H1 (cell line): ENCODE measurements at regions not wholly inside any gene's neighbourhood (a gene's known extent, or its start where the extent isn't known, plus 50 kb on each side); places are given as distances from the start of the nearest gene placed in this dataset.

ENCODE experiments used
- CTCF ChIA-PET: fragments of 300-600 bp; sonication (Branson Sonifier 250); formaldehyde crosslinking; loops from one replicate; lab custom pipeline; 2021; ENCODE audit not compliant: partially characterized antibody; lab: Charles Lee
- POLR2A ChIA-PET: fragments of 300-600 bp; sonication (Branson Sonifier 250); formaldehyde crosslinking; loops from one replicate; lab custom pipeline; 2021; ENCODE audit warnings: inconsistent platforms; ENCODE audit not compliant: partially characterized antibody; lab: Charles Lee
- DNase-seq, 2 experiments: peaks; one replicate each; pipeline versions ENCODE4 v3.0.0 to v3.0.0-alpha.2; 2010 to 2022; ENCODE audit warnings: low spot score in 2 of 2, low read depth in 1 of 2, mixed read lengths in 1 of 2
- FAIRE-seq: peaks from 2 replicates; lab custom pipeline; 2011; peaks lifted over from hg19 to GRCh38; lab: Jason Lieb, UNC
- H2AFZ ChIP-seq: 2 replicates; pipeline ENCODE4 v1.8.1; 2012; ENCODE audit warnings: low read length, inconsistent platforms
- H2AK5ac ChIP-seq: 2 replicates; pipeline ENCODE4 v1.6.1; 2013; ENCODE audit warnings: low read depth, low read length
- H2BK120ac ChIP-seq: replicated peaks from 2 replicates; pipeline ENCODE3; 2013; ENCODE audit warnings: low read depth, low read length, inconsistent platforms
- H2BK12ac ChIP-seq: 2 replicates; pipeline ENCODE4 v1.6.1; 2013; ENCODE audit warnings: low read depth, low read length
- H2BK15ac ChIP-seq: 2 replicates; pipeline ENCODE4 v1.6.1; 2013; ENCODE audit warnings: low read length
- H2BK20ac ChIP-seq: 2 replicates; pipeline ENCODE4 v1.6.1; 2013; ENCODE audit warnings: low read length
- H2BK5ac ChIP-seq: 2 replicates; pipeline ENCODE4 v1.6.1; 2013; ENCODE audit warnings: low read depth, low read length
- H3K14ac ChIP-seq: 2 replicates; pipeline ENCODE4 v1.6.1; 2013; ENCODE audit warnings: inconsistent platforms; ENCODE audit not compliant: insufficient read length
- H3K18ac ChIP-seq: 2 replicates; pipeline ENCODE4 v1.6.1; 2013; ENCODE audit warnings: low read length; ENCODE audit errors: extremely low read depth
- H3K23ac ChIP-seq: 2 replicates; pipeline ENCODE4 v1.6.1; 2013; ENCODE audit warnings: inconsistent platforms; ENCODE audit not compliant: insufficient read length
- H3K23me2 ChIP-seq: 2 replicates; pipeline ENCODE4 v1.6.1; 2013; ENCODE audit warnings: low read depth, low read length
- H3K27ac ChIP-seq: 2 replicates; pipeline ENCODE4 v1.6.1; 2011; ENCODE audit warnings: low read depth, low read length, inconsistent platforms
- H3K27me3 ChIP-seq, 4 experiments: replicated peaks in 1 of 4; 1 replicate in 1 of 4; 2 replicates in 3 of 4; pipeline versions ENCODE4 v1.6.1 to v1.8.1; 2011 to 2013; ENCODE audit warnings: low read length in 3 of 4, mild to moderate bottlenecking in 3 of 4, inconsistent platforms in 2 of 4, mixed read lengths in 2 of 4, moderate library complexity in 1 of 4; ENCODE audit not compliant: control insufficient read depth in 3 of 4, insufficient read depth in 3 of 4; ENCODE audit errors: extremely low read depth in 1 of 4
- H3K36me3 ChIP-seq, 4 experiments: 2 replicates each; pipeline versions ENCODE4 v1.6.1 to v1.8.1; 2011 to 2013; ENCODE audit warnings: mild to moderate bottlenecking in 4 of 4, low read length in 3 of 4, moderate library complexity in 2 of 4, control low read depth in 1 of 4, inconsistent platforms in 1 of 4; ENCODE audit not compliant: insufficient read depth in 4 of 4, control insufficient read depth in 2 of 4
- H3K4ac ChIP-seq: replicated peaks from 2 replicates; pipeline ENCODE3; 2013; ENCODE audit warnings: low read length, low read depth, mixed read lengths, inconsistent platforms; ENCODE audit not compliant: insufficient read length
- H3K4me1 ChIP-seq, 4 experiments: replicated peaks in 1 of 4; 1 replicate in 1 of 4; 2 replicates in 3 of 4; pipeline versions ENCODE4 v1.6.1 to v1.8.1; 2011 to 2013; ENCODE audit warnings: low read length in 3 of 4, inconsistent platforms in 2 of 4, mixed read lengths in 1 of 4; ENCODE audit not compliant: insufficient read depth in 4 of 4, control insufficient read depth in 3 of 4
- H3K4me2 ChIP-seq, 2 experiments: 2 replicates each; pipeline versions ENCODE4 v1.6.1 to v1.8.1; 2011 to 2013; ENCODE audit warnings: low read depth in 2 of 2, low read length in 2 of 2, control low read depth in 1 of 2, inconsistent platforms in 1 of 2, mild to moderate bottlenecking in 1 of 2; ENCODE audit not compliant: insufficient read depth in 1 of 2
- H3K4me3 ChIP-seq, 4 experiments: fragments of 200-600, 300-600 bp in 1 of 4; sonication (generic), shearing (Covaris generic), sonication (Bioruptor Twin) in 1 of 4; 2 replicates each; pipeline versions ENCODE4 v1.5.1 to v1.8.1; 2011 to 2016; ENCODE audit warnings: low read length in 4 of 4, low read depth in 3 of 4, control low read depth in 2 of 4, inconsistent platforms in 2 of 4, mild to moderate bottlenecking in 2 of 4, mixed read lengths in 1 of 4, moderate library complexity in 1 of 4; ENCODE audit not compliant: insufficient read depth in 2 of 4; ENCODE audit errors: extremely low read depth in 1 of 4
- H3K56ac ChIP-seq: replicated peaks from 2 replicates; pipeline ENCODE3; 2013; ENCODE audit warnings: low read depth, mild to moderate bottlenecking, mixed read lengths, low read length, inconsistent platforms; ENCODE audit not compliant: insufficient read length
- H3K79me1 ChIP-seq: 2 replicates; pipeline ENCODE4 v1.6.1; 2013; ENCODE audit warnings: low read depth, low read length, control low read depth
- H3K79me2 ChIP-seq, 2 experiments: 2 replicates each; pipeline versions ENCODE4 v1.6.1 to v1.8.1; 2012 to 2013; ENCODE audit warnings: low read length in 2 of 2, mild to moderate bottlenecking in 2 of 2, inconsistent platforms in 1 of 2; ENCODE audit not compliant: insufficient read depth in 2 of 2, control insufficient read depth in 1 of 2
- H3K9ac ChIP-seq, 4 experiments: replicated peaks in 1 of 4; 1 replicate in 1 of 4; 2 replicates in 3 of 4; pipeline versions ENCODE4 v1.6.1 to v1.8.1; 2011 to 2013; ENCODE audit warnings: low read depth in 3 of 4, low read length in 3 of 4, control low read depth in 2 of 4, mild to moderate bottlenecking in 2 of 4, moderate library complexity in 2 of 4, inconsistent platforms in 1 of 4; ENCODE audit errors: extremely low read depth in 1 of 4
- H3K9me3 ChIP-seq, 2 experiments: 2 replicates each; pipeline versions ENCODE4 v1.6.1 to v1.8.1; 2012 to 2013; ENCODE audit warnings: mild to moderate bottlenecking in 2 of 2, moderate library complexity in 2 of 2, control low read depth in 1 of 2, inconsistent platforms in 1 of 2, low read depth in 1 of 2, low read length in 1 of 2, mixed read lengths in 1 of 2; ENCODE audit not compliant: insufficient read depth in 2 of 2
- H4K20me1 ChIP-seq, 2 experiments: replicated peaks in 1 of 2; 2 replicates each; pipeline versions ENCODE3 to v1.8.1; 2011 to 2013; ENCODE audit warnings: inconsistent platforms in 2 of 2, low read length in 2 of 2, mild to moderate bottlenecking in 1 of 2; ENCODE audit not compliant: insufficient read depth in 2 of 2, control insufficient read depth in 1 of 2
- H4K5ac ChIP-seq: 2 replicates; pipeline ENCODE4 v1.6.1; 2013; ENCODE audit warnings: low read length, low read depth, mixed read lengths, inconsistent platforms; ENCODE audit not compliant: insufficient read length
- H4K8ac ChIP-seq: 2 replicates; pipeline ENCODE4 v1.8.0; 2013; ENCODE audit warnings: mild to moderate bottlenecking, moderate library complexity, low read length, inconsistent platforms; ENCODE audit not compliant: insufficient read depth; ENCODE audit errors: extremely low read depth
- H4K91ac ChIP-seq: replicated peaks from 2 replicates; pipeline ENCODE3; 2013; ENCODE audit warnings: low read length, mixed read lengths, inconsistent platforms; ENCODE audit not compliant: insufficient read length
- CTCF ChIP-seq, 3 experiments: IDR thresholded peaks; 1 replicate in 2 of 3; 2 replicates in 1 of 3; pipeline versions ENCODE4 v1.5.1 to v1.6.1; 2011; ENCODE audit warnings: low read length in 3 of 3, mild to moderate bottlenecking in 3 of 3, inconsistent platforms in 2 of 3, low read depth in 1 of 3, moderate library complexity in 1 of 3; ENCODE audit not compliant: insufficient read depth in 1 of 3; ENCODE audit errors: control extremely low read depth in 1 of 3
- GABPA ChIP-seq: IDR thresholded peaks from 2 replicates; pipeline ENCODE4 v1.6.1; 2011; ENCODE audit warnings: mild to moderate bottlenecking, low read length, moderate library complexity, borderline replicate concordance; ENCODE audit not compliant: insufficient read depth
- JUN ChIP-seq: IDR thresholded peaks from 2 replicates; pipeline ENCODE4 v1.6.1; 2011; ENCODE audit warnings: low read depth, mild to moderate bottlenecking, improper control_type of control experiment, low read length
- KDM4A ChIP-seq: IDR thresholded peaks from one replicate; pipeline ENCODE4 v1.7.1; 2012; ENCODE audit warnings: low read depth, mild to moderate bottlenecking, moderate library complexity, low read length, inconsistent platforms; ENCODE audit not compliant: severe bottlenecking
- RAD21 ChIP-seq, 2 experiments: IDR thresholded peaks in 1 of 2; conservative IDR thresholded peaks in 1 of 2; 2 replicates each; pipeline ENCODE4 v1.6.1; 2011; ENCODE audit warnings: low read depth in 2 of 2, low read length in 2 of 2, improper control_type of control experiment in 1 of 2, inconsistent platforms in 1 of 2, mild to moderate bottlenecking in 1 of 2, moderate library complexity in 1 of 2
- SP4 ChIP-seq: IDR thresholded peaks from 2 replicates; pipeline ENCODE4 v1.6.1; 2012; ENCODE audit warnings: low read length, inconsistent platforms
- TCF12 ChIP-seq: IDR thresholded peaks from 2 replicates; pipeline ENCODE4 v1.6.1; 2011; ENCODE audit warnings: low read depth, mild to moderate bottlenecking, low read length
- WGBS, 2 experiments: shearing (Covaris generic) in 1 of 2; methylation state at CpG; one replicate each; pipeline versions ENCODE4 v1.1.6 to v1.1.7; 2013 to 2015; ENCODE audit warnings: low lambda C conversion rate in 2 of 2, mixed read lengths in 2 of 2, inconsistent platforms in 1 of 2, low coverage in 1 of 2, missing lambda C conversion rate in 1 of 2; ENCODE audit not compliant: insufficient replicate concordance in 2 of 2, insufficient coverage in 1 of 2, insufficient read length in 1 of 2; ENCODE audit errors: extremely low coverage in 1 of 2, missing lambda C conversion rate in 1 of 2; 5-methylcytosine and 5-hydroxymethylcytosine counted together

- no peak for DNase-seq
- Histone ChIP-seq H3K9ac (no peak overlapping the region), H3K18ac (no peak overlapping the region), H2BK15ac (no peak overlapping the region), H3K27me3 (peaks cover 0 to 20% (median 11%) of the 10 kb centered on the region in 4 experiments; a peak in 4 of 7 replicates), H2AFZ (no peak overlapping the region), H3K36me3 (no peaks in the 10 kb centered on the region), H3K4me1 (peaks cover 3 to 13% (median 8%) of the 10 kb centered on the region in 4 experiments; a peak in 6 of 7 replicates), H3K56ac (no peak overlapping the region), H2BK20ac (no peak overlapping the region), H4K91ac (no peak overlapping the region), H3K27ac (no peak overlapping the region), H3K79me2 (no peaks in the 10 kb centered on the region), H2BK12ac (no peak overlapping the region), H2BK120ac (no peak overlapping the region), H4K20me1 (no peaks in the 10 kb centered on the region), H2BK5ac (no peak overlapping the region), H3K79me1 (no peaks in the 10 kb centered on the region), H3K9me3 (no peaks in the 10 kb centered on the region), H3K23ac (no peak overlapping the region), H4K8ac (no peak overlapping the region), H3K4me2 (no peak overlapping the region; a peak in 1 of 4 replicates), H2AK5ac (no peak overlapping the region), H3K14ac (no peak overlapping the region), H4K5ac (no peak overlapping the region), H3K4ac (no peak overlapping the region), H3K23me2 (peaks cover 14% of the 10 kb centered on the region; the same call in 1 of the 2 replicates), H3K4me3 (no peak overlapping the region)
- CTCF ChIA-PET, result interaction anchor here (1.2 to 1.5 kb wide), 3 partner anchors 12 to 458 kb away, joined by 3 to 5 read pairs (median 3); no protein-coding TSS in a partner anchor
- WGBS, 2 experiments, result 75% methylated on average over 5 of the region's 5 CpGs; no CpG with 5 or more reads in 1 of the 2 experiments
- peak; percentile 36 for FAIRE-seq
- TF ChIP-seq TCF12, result 0 out of 2 replicates have a peak, but pooled peaks have one; percentile 46
- peak; percentile 4 to 28; a peak in 1 of 4 replicates for TF ChIP-seq RAD21 (IDR thresholded peaks at IDR 0.05 in 1 of 2, conservative IDR thresholded peaks at IDR 0.05 in 1 of 2; ENCODE audit: low read depth in 2 of 2, low read length in 2 of 2)
- no peak for TF ChIP-seq JUN
- 0 out of 4 replicates have a peak, but pooled peaks of 1 of the 3 experiments have one; percentile 11 for TF ChIP-seq CTCF (IDR thresholded peaks at IDR 0.05; ENCODE audit: control extremely low read depth in 1 of 3, insufficient read depth in 1 of 3, low read depth in 1 of 3, low read length in 3 of 3)
- no peak for TF ChIP-seq SP4
- TF ChIP-seq GABPA, result no peak
- no peak for TF ChIP-seq KDM4A
- POLR2A ChIA-PET, result no interaction called here
These were observed 383.6 kb downstream of the BCAT1 start for GRCh38 chr12:24565300-24565699.
